GM12873 (cell line): ENCODE measurements at regions not wholly inside any gene's neighbourhood (a gene's known extent, or its start where the extent isn't known, plus 50 kb on each side); places are given as distances from the start of the nearest gene placed in this dataset.

Experiments used
- TF ChIP-seq, protein P1 (sequence below): IDR thresholded peaks from 2 replicates; pipeline ENCODE4 v1.5.1; 2012; ENCODE audit warnings: low read depth, mild to moderate bottlenecking, moderate library complexity, low read length, control low read depth; ENCODE audit not compliant: insufficient read depth; ENCODE audit errors: missing control alignments

DNA sequence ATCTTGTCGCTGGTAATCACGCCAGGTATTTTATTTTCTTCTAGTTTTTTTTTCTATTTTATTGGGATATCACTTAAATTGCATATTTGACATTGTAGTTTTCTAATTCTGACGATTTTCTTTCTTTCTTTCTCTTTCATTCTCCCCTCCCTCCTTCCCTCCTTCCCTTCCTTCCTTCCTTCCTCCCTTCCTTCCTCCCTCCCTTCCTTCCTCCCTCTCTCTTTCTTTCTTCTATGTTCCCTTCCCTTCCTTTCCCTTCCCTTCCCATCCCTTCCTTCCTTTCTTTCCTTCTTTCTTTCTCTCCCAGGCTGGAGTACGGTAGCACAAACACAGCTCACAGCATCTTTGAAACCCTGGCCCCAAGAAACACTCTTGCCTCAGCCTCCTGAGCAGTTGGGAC lies 100.6 kb upstream of the BCL6 start:
- TF ChIP-seq, protein P1, sequence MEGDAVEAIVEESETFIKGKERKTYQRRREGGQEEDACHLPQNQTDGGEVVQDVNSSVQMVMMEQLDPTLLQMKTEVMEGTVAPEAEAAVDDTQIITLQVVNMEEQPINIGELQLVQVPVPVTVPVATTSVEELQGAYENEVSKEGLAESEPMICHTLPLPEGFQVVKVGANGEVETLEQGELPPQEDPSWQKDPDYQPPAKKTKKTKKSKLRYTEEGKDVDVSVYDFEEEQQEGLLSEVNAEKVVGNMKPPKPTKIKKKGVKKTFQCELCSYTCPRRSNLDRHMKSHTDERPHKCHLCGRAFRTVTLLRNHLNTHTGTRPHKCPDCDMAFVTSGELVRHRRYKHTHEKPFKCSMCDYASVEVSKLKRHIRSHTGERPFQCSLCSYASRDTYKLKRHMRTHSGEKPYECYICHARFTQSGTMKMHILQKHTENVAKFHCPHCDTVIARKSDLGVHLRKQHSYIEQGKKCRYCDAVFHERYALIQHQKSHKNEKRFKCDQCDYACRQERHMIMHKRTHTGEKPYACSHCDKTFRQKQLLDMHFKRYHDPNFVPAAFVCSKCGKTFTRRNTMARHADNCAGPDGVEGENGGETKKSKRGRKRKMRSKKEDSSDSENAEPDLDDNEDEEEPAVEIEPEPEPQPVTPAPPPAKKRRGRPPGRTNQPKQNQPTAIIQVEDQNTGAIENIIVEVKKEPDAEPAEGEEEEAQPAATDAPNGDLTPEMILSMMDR, result no peak

DNA sequence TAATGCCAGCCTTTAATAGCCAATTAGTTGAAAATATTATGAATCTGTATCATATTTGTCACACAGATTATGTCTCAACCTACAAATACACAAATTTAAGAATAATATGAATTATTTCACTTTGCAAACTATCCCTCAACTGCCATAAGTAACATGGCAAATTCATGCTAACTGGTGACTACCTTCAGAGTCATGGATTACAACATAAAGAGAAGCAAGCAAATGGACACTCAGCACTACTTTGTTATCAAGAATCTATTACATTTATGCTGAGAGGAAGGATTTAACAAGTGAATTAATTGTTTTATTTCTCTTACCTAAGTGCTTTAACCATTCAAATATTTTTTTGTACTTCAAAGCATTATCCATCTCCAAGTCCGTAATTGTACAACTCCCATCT lies 103.1 kb upstream of the BCL6 start:
- TF ChIP-seq, protein P1, result no peak

DNA sequence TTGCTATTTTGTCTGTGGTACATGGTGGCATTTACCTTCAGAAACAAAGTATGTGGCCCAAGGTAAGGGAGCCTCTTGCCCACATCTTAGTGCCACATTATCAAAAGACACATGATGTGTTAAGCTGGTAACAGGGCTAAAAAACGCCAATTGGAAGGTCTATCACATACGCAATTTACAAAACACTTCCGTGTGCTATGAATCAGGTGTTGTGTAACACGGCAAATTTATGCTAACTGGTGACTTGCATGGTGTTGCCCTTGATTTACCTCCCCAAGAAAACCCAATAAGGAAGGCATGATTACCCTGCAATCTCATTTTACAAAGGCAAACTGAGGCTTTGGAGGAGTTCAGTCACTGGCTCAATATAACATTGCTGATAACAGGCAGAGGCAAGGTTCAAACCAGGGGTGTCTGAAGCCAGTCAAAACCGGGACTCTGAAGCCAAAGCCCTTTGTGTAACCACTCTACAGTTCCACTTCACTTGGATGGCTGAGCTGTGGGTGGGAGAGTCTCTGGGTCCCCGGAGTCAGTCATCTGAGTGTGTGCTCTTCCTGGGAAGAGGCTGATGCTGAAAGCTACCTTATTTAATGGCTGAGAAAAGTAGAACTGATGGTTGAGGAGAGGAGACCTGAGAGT lies 103.9 kb upstream of the BCL6 start:
- TF ChIP-seq, protein P1, result no peak

DNA sequence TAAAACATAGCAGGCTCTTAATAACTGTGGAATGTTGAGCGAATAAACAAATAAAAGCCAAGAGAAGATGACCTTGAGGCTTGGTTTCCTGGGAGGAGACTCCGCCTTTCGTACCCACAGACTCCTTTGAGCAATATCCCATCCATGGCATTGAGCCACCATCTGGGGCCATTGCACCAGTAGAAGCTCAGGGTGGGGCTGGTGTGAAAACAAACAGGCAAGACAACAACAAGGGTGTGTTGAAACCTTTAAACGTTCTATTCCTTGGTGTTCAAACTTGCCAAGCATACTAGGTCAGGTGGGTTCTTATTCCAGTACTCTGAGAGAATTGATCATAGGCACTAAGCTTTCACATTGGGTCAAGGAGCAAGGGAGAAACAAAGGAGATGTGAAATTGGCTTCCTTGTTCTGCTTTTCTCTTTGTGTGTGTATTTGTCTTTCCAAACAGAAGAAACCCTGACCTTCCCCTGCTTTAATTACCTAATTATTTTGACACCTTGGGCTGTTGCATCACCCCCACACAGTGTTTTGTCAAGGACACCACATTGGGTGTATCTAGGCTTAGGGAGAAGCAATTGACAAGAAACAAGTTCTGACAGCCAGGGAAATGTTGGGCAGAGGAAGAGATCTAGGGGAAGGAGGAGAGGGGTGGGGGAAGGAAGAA lies 105.1 kb upstream of the BCL6 start:
- TF ChIP-seq, protein P1, result no peak

DNA sequence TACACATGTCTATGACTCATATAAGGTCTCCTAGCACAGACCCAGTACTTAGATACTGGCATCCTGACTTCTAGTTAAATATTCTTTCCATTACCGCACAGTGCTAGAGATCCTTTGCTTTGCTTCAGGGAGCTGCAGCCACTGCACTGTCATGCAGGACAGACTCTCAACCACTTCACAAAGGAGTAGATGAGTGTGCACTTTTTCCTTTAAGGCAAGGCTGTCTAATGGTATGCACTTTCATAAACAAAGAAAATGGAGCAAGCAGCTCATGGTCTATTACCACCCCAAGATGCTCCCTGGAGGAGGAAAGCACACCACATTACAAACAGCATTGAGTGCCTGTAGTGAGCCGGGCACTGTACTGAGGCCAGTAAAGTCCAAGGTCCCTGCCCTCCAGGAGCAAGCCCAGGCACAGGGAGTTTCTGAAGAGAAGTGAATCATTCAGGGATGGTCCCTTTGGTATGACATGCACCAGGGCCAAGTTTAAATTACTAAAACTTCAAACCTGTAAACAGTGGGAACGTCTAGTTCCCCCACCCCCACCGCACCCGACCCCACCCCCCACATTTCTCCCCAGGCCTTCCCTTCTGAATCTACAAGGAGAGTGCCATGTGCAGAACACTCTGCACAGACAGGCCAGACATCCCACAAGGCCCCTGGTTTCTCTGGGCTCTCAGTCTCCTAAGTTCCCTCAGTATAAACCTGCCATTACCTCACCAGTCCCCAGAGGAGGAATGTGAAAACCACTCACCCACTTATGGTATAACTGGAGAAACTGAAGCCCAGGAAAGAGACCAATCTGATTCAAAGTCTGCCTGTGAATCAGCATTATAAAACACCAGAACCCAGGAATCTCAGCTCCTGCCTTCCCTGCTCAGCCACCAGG lies 107.8 kb upstream of the BCL6 start:
- TF ChIP-seq, protein P1, result no peak

DNA sequence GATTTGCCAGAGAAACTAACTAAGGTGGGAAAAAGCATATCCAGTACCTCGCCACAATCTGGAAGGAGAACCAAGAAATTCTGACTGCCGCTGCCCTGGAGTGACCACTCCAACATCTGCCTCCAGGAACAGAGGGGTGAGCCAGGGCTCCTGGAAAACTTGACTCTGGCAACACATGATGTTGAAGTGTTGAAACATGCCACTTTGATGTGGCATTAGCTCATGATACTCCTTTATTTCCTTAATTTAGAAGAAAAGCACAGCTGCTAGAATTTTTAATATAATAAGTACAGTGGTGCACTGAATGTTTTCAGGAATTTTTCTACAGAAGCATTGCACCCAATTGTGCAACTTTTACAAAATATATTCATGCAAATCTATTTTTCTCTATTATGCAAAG lies 109.9 kb upstream of the BCL6 start:
- TF ChIP-seq, protein P1, result no peak

DNA sequence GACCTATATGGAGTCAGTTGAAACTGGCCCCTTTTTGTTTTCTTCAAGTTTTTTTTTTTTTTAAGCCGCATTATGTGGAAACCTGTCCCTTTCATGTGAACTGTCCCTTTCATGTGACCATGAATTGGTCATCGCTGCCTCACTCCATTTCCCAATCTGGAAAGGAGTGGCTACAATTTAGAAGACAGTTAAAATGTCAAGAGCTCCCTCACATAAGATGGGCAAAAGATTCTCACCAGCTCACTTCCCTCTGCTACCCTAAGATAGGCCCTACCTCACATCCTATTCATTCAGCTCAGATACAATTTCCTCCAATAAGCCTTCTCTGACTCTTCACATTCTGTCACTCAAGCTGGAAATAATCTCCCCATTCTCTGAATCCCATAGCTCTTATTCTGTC lies 111.3 kb upstream of the BCL6 start:
- TF ChIP-seq, protein P1, result no peak
